A673 (cell line): ENCODE measurements at regions not wholly inside any gene's neighbourhood (a gene's known extent, or its start where the extent isn't known, plus 50 kb on each side); places are given as distances from the start of the nearest gene placed in this dataset.

ENCODE experiments used
- BruUV-seq: library from RNA; stranded (reverse); fragments of 400-500 nt; replicated peaks from 2 replicates; lab custom pipeline; 2021; lab: Mats Ljungman, UMichigan
- CTCF ChIA-PET: fragments of 300-600 bp; sonication (Branson Sonifier 250); formaldehyde crosslinking; loops from one replicate; lab custom pipeline; 2022; ENCODE audit warnings: antibody characterized with exemption; lab: Charles Lee
- POLR2A ChIA-PET: fragments of 300-600 bp; sonication (Branson Sonifier 250); formaldehyde crosslinking; loops from one replicate; lab custom pipeline; 2022; ENCODE audit warnings: antibody characterized with exemption; ENCODE audit not compliant: low non-redundant PET; lab: Charles Lee
- DNase-seq: peaks from one replicate; pipeline ENCODE4 v3.0.0-alpha.2; 2015; ENCODE audit warnings: low spot score
- H3K27ac ChIP-seq: fragments of 200-600 bp; sonication (generic); 2 replicates; pipeline ENCODE4 v1.5.1; 2016; ENCODE audit warnings: mixed run types, low read depth, mild to moderate bottlenecking, mixed read lengths, antibody characterized with exemption, low read length; ENCODE audit not compliant: poor library complexity, severe bottlenecking
- H3K27me3 ChIP-seq: fragments of 200-600 bp; sonication (generic); replicated peaks from 2 replicates; pipeline ENCODE4 v1.6.1; 2017; ENCODE audit warnings: mixed run types, low read depth, mild to moderate bottlenecking, mixed read lengths, antibody characterized with exemption, low read length; ENCODE audit not compliant: insufficient read depth, poor library complexity
- H3K36me3 ChIP-seq: fragments of 200-600 bp; sonication (generic); 2 replicates; pipeline ENCODE4 v1.6.1; 2016; ENCODE audit warnings: mixed run types, mild to moderate bottlenecking, mixed read lengths, antibody characterized with exemption, low read length; ENCODE audit not compliant: insufficient read depth, poor library complexity, severe bottlenecking
- H3K4me1 ChIP-seq: fragments of 200-600 bp; sonication (generic); 2 replicates; pipeline ENCODE4 v1.6.1; 2017; ENCODE audit warnings: mixed run types, mild to moderate bottlenecking, mixed read lengths, antibody characterized with exemption, low read length; ENCODE audit not compliant: insufficient read depth, poor library complexity, severe bottlenecking
- H3K4me3 ChIP-seq: fragments of 200-600 bp; sonication (generic); 2 replicates; pipeline ENCODE4 v1.5.1; 2016; ENCODE audit warnings: low read depth, mixed run types, mild to moderate bottlenecking, mixed read lengths, low read length; ENCODE audit not compliant: poor library complexity, severe bottlenecking
- H3K9me3 ChIP-seq: fragments of 200-600 bp; sonication (generic); 2 replicates; pipeline ENCODE4 v1.6.1; 2016; ENCODE audit warnings: mixed run types, low read depth, mild to moderate bottlenecking, mixed read lengths, antibody characterized with exemption, low read length; ENCODE audit not compliant: poor library complexity, severe bottlenecking
- CTCF ChIP-seq: fragments of 300-800, 200-600 bp; sonication (generic); conservative IDR thresholded peaks from 2 replicates; pipeline ENCODE4 v1.5.1; 2017; ENCODE audit warnings: low read depth, mild to moderate bottlenecking, antibody characterized with exemption, low read length, moderate library complexity, mixed read lengths
- EZH2 ChIP-seq: fragments of 200-600 bp; sonication (generic); IDR thresholded peaks from 2 replicates; pipeline ENCODE4 v1.6.1; 2017; ENCODE audit warnings: borderline replicate concordance, low read depth, mild to moderate bottlenecking, mixed read lengths, antibody characterized with exemption, low read length; ENCODE audit not compliant: poor library complexity, severe bottlenecking
- intact Hi-C: fragments of 100-400 bp; cut with micrococcal nuclease; formaldehyde crosslinking; loops from one replicate; pipeline ENCODE4 v1.10.0; 2022; ENCODE audit not compliant: unreplicated experiment

GRCh38 chr9:28037968-28038367, 464.7 kb upstream of the C9orf72 start:
- H3K9me3 ChIP-seq: no peaks in the 10 kb centered on the region
- ChIA-PET POLR2A (no interaction called here), CTCF (no interaction called here)
- H3K4me3 ChIP-seq: no peak overlapping the region
- DNase-seq: no peak
- no peak overlapping the region for H3K27ac ChIP-seq
- no peaks in the 10 kb centered on the region for H3K36me3 ChIP-seq
- H3K4me1 ChIP-seq: no peaks in the 10 kb centered on the region
- BruUV-seq: no TSS peak
- no peaks in the 10 kb centered on the region for H3K27me3 ChIP-seq
- no peak for TF ChIP-seq EZH2
- no peak for TF ChIP-seq CTCF
- intact Hi-C loops: no loop called here

- CTCF ChIA-PET: no interaction called here
Measured at GRCh38 chr9:28045051-28045450, 471.8 kb upstream of the C9orf72 start.

GRCh38 chr9:28050046-28050445, 476.8 kb upstream of the C9orf72 start:
- no peak for DNase-seq
- Histone ChIP-seq H3K27me3 (no peaks in the 10 kb centered on the region), H3K9me3 (no peaks in the 10 kb centered on the region), H3K4me3 (no peak overlapping the region), H3K36me3 (no peaks in the 10 kb centered on the region), H3K27ac (no peak overlapping the region), H3K4me1 (no peaks in the 10 kb centered on the region)
- ChIA-PET POLR2A (no interaction called here), CTCF (no interaction called here)
- BruUV-seq: no TSS peak
- TF ChIP-seq EZH2 (no peak), CTCF (no peak)
- intact Hi-C loops: no loop called here

More at GRCh38 chr9:28045051-28045450, 471.8 kb upstream of the C9orf72 start:
- Histone ChIP-seq H3K4me1 (no peaks in the 10 kb centered on the region), H3K36me3 (no peaks in the 10 kb centered on the region), H3K27me3 (no peaks in the 10 kb centered on the region), H3K27ac (no peak overlapping the region), H3K9me3 (no peaks in the 10 kb centered on the region), H3K4me3 (no peak overlapping the region)
- intact Hi-C loops: no loop called here
- no peak for DNase-seq
- POLR2A ChIA-PET: no interaction called here
- TF ChIP-seq CTCF: no peak
- no peak for TF ChIP-seq EZH2
- no TSS peak for BruUV-seq
